ENCODE measurements at regions not wholly inside any gene's neighbourhood (a gene's known extent, or its start where the extent isn't known, plus 50 kb on each side); places are given as distances from the start of the nearest gene placed in this dataset.

DNA sequence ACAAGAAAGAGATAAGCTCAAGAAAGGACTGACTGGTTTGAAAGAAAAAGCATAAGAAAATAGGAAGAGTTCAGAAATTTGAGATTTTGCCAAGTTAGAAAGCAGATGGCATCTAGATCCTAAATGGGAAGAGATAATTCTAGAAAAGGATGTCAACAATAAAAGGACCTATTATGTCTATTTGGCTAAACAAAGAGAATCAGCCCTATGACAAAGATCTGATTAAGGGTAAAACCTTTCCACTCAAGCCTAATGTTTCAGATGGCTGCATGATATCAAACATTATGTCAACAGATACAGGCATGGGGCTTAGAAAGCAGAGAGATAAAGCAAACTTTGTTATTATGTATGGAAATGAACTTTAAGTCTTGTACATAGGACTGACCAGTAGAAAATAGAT lies 465.0 kb upstream of the TRIB2 start:
- Histone ChIP-seq H2AFZ (replicated peaks) (no peak overlapping the region), H3K4me3 (no peak overlapping the region), H3K4me2 (no peak overlapping the region), H3F3A (ENCODE audit: low read depth) (no peaks in the 10 kb centered on the region), H3K27ac (no peak overlapping the region), H3K79me2 (ENCODE audit: low read depth) (no peaks in the 10 kb centered on the region), H3K27me3 (no peaks in the 10 kb centered on the region), H3K9ac (no peak overlapping the region), H3K9me3 (ENCODE audit: low read depth) (no peaks in the 10 kb centered on the region), H3K4me1 (peaks cover 5% of the 10 kb centered on the region), H3K36me3 (no peaks in the 10 kb centered on the region), H4K20me1 (ENCODE audit: low read depth) (no peaks in the 10 kb centered on the region)
- H3K27me3 Mint-ChIP-seq (ENCODE audit: insufficient read depth, low read depth): no peaks in the 10 kb centered on the region
- no peak overlapping the region for H3K27ac Mint-ChIP-seq
- no peak for TF ChIP-seq EZH2 (IDR thresholded peaks at IDR 0.05)
- TF ChIP-seq, protein P1, sequence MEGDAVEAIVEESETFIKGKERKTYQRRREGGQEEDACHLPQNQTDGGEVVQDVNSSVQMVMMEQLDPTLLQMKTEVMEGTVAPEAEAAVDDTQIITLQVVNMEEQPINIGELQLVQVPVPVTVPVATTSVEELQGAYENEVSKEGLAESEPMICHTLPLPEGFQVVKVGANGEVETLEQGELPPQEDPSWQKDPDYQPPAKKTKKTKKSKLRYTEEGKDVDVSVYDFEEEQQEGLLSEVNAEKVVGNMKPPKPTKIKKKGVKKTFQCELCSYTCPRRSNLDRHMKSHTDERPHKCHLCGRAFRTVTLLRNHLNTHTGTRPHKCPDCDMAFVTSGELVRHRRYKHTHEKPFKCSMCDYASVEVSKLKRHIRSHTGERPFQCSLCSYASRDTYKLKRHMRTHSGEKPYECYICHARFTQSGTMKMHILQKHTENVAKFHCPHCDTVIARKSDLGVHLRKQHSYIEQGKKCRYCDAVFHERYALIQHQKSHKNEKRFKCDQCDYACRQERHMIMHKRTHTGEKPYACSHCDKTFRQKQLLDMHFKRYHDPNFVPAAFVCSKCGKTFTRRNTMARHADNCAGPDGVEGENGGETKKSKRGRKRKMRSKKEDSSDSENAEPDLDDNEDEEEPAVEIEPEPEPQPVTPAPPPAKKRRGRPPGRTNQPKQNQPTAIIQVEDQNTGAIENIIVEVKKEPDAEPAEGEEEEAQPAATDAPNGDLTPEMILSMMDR (IDR thresholded peaks at IDR 0.05): no peak
- TF ChIP-seq EZH2phosphoT487 (IDR thresholded peaks at IDR 0.05): no peak
- H3K36me3 Mint-ChIP-seq: no peaks in the 10 kb centered on the region
- no peak overlapping the region for H3K4me3 Mint-ChIP-seq
- no peak for DNase-seq (ENCODE audit: low spot score)
- no peaks in the 10 kb centered on the region for H3K9me3 Mint-ChIP-seq
- H3K4me1 Mint-ChIP-seq: peaks cover 2% of the 10 kb centered on the region

DNA sequence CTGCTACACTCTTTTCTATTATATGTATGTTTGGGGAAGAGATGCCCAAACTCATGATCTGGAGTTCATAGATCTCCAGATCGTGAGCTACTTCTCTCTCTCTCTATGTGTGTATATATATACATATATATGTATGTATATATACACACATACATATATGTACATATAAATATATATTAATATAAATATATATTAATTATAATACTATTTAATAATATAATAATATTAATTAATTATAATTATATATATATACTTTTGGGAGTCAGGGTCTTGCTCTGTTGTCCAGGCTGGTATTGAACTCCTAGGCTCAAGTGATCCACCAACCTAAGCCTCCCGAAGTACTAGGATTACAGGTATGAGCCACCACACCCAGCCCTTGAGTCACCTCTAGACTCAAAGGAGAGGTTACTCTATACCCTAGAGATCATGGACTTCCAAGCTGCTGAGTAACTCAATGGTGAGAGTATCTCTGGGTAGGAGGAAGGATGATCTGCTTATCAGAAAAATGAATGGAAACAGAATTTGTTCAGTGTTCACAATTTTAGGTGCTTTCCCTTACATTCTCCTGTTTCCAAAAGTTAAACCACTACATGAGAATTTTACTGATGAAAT lies 463.5 kb upstream of the TRIB2 start:
- Histone ChIP-seq H3K4me3 (no peak overlapping the region), H2AFZ (replicated peaks) (no peak overlapping the region), H3F3A (ENCODE audit: low read depth) (no peaks in the 10 kb centered on the region), H3K4me1 (peaks cover 5% of the 10 kb centered on the region), H3K36me3 (no peaks in the 10 kb centered on the region), H3K9me3 (ENCODE audit: low read depth) (no peaks in the 10 kb centered on the region), H3K9ac (no peak overlapping the region), H4K20me1 (ENCODE audit: low read depth) (no peaks in the 10 kb centered on the region), H3K27ac (no peak overlapping the region), H3K4me2 (no peak overlapping the region), H3K79me2 (ENCODE audit: low read depth) (no peaks in the 10 kb centered on the region), H3K27me3 (no peaks in the 10 kb centered on the region)
- Mint-ChIP-seq H3K4me3 (no peak overlapping the region), H3K27me3 (ENCODE audit: insufficient read depth, low read depth) (no peaks in the 10 kb centered on the region), H3K27ac (no peak overlapping the region), H3K36me3 (no peaks in the 10 kb centered on the region), H3K4me1 (peaks cover 2% of the 10 kb centered on the region), H3K9me3 (no peaks in the 10 kb centered on the region)
- DNase-seq (ENCODE audit: low spot score): no peak
- TF ChIP-seq EZH2 (IDR thresholded peaks at IDR 0.05) (no peak), EZH2phosphoT487 (IDR thresholded peaks at IDR 0.05) (no peak)
- TF ChIP-seq, protein P1 (IDR thresholded peaks at IDR 0.05): no peak

DNA sequence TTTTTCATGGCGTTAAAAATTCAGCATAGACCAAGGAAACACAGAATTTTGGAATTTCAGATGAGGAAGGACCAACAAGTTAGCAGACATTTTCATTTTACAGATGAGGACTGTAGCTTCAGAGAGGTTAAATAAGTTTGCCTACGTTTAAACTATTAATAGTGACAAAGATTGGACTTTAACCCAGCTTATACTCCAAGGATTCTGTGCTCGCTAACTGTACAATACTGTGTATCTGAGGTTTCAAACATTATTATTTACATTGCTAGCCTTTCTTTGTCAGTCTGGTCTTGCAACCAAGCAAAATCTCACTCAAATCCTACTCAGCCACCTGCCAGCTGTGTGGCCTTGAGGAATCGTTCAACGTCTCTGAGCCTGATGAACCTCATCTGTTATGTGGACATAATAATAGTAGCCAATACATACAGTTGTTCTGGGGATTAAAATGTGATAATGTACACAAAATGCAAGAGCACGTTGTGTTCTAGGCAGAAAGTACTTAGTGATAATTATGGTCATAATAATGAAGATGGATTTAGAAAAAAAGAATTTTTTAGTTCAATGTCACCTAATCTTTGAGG lies 462.4 kb upstream of the TRIB2 start:
- no peaks in the 10 kb centered on the region for H3K79me2 ChIP-seq (ENCODE audit: low read depth)
- no peaks in the 10 kb centered on the region for H3F3A ChIP-seq (ENCODE audit: low read depth)
- no peak overlapping the region for H3K27ac Mint-ChIP-seq
- no peak for DNase-seq (ENCODE audit: low spot score)
- no peak overlapping the region for H3K4me2 ChIP-seq
- H3K4me3 ChIP-seq: no peak overlapping the region
- peaks cover 2% of the 10 kb centered on the region for H3K4me1 Mint-ChIP-seq
- no peak overlapping the region for H3K9ac ChIP-seq
- no peak overlapping the region for H3K27ac ChIP-seq
- TF ChIP-seq, protein P1 (IDR thresholded peaks at IDR 0.05): no peak
- TF ChIP-seq EZH2 (IDR thresholded peaks at IDR 0.05) (no peak), EZH2phosphoT487 (IDR thresholded peaks at IDR 0.05) (no peak)
- H3K27me3 Mint-ChIP-seq (ENCODE audit: insufficient read depth, low read depth): no peaks in the 10 kb centered on the region
- H3K36me3 ChIP-seq: no peaks in the 10 kb centered on the region
- no peaks in the 10 kb centered on the region for H3K36me3 Mint-ChIP-seq
- peaks cover 5% of the 10 kb centered on the region for H3K4me1 ChIP-seq
- no peak overlapping the region for H3K4me3 Mint-ChIP-seq
- no peaks in the 10 kb centered on the region for H3K9me3 ChIP-seq (ENCODE audit: low read depth)
- H3K27me3 ChIP-seq: no peaks in the 10 kb centered on the region
- H2AFZ ChIP-seq (replicated peaks): no peak overlapping the region
- no peaks in the 10 kb centered on the region for H3K9me3 Mint-ChIP-seq
- no peaks in the 10 kb centered on the region for H4K20me1 ChIP-seq (ENCODE audit: low read depth)
